Adrenal gland (tissue), 5 donors: ENCODE measurements at regions not wholly inside any gene's neighbourhood (a gene's known extent, or its start where the extent isn't known, plus 50 kb on each side); places are given as distances from the start of the nearest gene placed in this dataset.

Source experiments
- POLR2A ChIP-seq, 2 donors: fragments of 450-650 bp; IDR thresholded peaks; one replicate each; pipeline ENCODE4 v1.6.1; 2017; ENCODE audit warnings: antibody characterized with exemption in 2 of 2, mild to moderate bottlenecking in 2 of 2, moderate library complexity in 1 of 2
- TF ChIP-seq, protein P1 (sequence below), 6 experiments: fragments of 450-650 bp in 4 of 6; fragments of 200-600 bp in 2 of 6; sonication (generic) in 1 of 6; IDR thresholded peaks; 1 replicate in 5 of 6; 2 replicates in 1 of 6; pipeline versions ENCODE4 v1.5.1 to v1.8.0; 2016 to 2021; ENCODE audit warnings: antibody characterized with exemption in 6 of 6, mild to moderate bottlenecking in 2 of 6, moderate library complexity in 1 of 6
- donor health status: DM: no; HTN: no; CAD: no.

DNA sequence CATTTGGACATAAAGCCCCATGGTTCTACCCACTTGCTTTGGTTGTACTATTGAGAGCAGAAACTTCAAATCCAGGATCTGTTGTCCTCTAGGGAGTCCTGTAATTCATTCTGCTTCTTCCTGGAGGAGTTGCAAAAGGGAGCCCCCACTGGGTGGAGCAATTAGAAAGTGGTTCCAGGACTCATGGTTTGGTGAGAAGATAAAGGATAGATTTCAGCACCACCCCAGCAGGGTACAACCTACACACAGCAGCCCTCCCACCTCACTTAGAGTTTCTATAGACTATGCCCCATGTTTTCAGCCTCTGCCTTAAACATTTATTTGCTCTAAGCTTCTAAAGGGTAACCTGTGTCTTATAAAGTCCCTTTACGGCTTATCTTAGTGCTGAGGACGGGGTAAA is 112.6 kb upstream of the ARRDC3 start:
- TF ChIP-seq, protein P1, sequence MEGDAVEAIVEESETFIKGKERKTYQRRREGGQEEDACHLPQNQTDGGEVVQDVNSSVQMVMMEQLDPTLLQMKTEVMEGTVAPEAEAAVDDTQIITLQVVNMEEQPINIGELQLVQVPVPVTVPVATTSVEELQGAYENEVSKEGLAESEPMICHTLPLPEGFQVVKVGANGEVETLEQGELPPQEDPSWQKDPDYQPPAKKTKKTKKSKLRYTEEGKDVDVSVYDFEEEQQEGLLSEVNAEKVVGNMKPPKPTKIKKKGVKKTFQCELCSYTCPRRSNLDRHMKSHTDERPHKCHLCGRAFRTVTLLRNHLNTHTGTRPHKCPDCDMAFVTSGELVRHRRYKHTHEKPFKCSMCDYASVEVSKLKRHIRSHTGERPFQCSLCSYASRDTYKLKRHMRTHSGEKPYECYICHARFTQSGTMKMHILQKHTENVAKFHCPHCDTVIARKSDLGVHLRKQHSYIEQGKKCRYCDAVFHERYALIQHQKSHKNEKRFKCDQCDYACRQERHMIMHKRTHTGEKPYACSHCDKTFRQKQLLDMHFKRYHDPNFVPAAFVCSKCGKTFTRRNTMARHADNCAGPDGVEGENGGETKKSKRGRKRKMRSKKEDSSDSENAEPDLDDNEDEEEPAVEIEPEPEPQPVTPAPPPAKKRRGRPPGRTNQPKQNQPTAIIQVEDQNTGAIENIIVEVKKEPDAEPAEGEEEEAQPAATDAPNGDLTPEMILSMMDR (IDR thresholded peaks at IDR 0.05), result no peak
- TF ChIP-seq POLR2A (IDR thresholded peaks at IDR 0.05), result no peak
